Vagina (tissue), 2 donors: ENCODE measurements at regions not wholly inside any gene's neighbourhood (a gene's known extent, or its start where the extent isn't known, plus 50 kb on each side); places are given as distances from the start of the nearest gene placed in this dataset.

Experiments used
- POLR2A ChIP-seq, 2 donors: fragments of 450-650 bp; IDR thresholded peaks; one replicate each; pipeline ENCODE4 v1.6.1; 2017; ENCODE audit warnings: antibody characterized with exemption in 2 of 2, mild to moderate bottlenecking in 2 of 2, moderate library complexity in 2 of 2
- TF ChIP-seq, protein P1 (sequence below), 3 experiments: fragments of 450-650 bp in 2 of 3; fragments of 200-600 bp in 1 of 3; sonication (generic) in 1 of 3; IDR thresholded peaks; one replicate each; pipeline ENCODE4 v1.5.1; 2017 to 2019; ENCODE audit warnings: antibody characterized with exemption in 3 of 3, mild to moderate bottlenecking in 2 of 3, moderate library complexity in 2 of 3

DNA sequence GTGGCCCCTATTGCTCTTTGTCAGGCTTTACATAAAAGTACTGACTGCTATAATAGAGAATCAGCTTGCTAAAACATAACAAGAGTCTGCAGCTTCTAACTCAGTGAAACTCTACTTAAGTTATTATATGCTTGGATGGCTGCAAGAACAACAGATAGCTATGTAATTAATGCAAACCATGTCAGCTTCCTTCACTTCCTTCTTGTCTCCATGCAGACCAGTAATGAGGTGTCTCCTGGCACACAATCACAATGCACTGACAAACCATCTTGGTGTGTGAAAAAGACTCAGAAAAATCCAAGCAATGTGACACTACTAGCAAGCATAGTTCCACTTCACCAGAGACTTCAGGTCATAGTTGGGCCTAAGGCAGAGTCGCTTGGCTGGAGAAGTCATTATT is 2068.9 kb upstream of the PIK3C3 start:
- TF ChIP-seq, protein P1, sequence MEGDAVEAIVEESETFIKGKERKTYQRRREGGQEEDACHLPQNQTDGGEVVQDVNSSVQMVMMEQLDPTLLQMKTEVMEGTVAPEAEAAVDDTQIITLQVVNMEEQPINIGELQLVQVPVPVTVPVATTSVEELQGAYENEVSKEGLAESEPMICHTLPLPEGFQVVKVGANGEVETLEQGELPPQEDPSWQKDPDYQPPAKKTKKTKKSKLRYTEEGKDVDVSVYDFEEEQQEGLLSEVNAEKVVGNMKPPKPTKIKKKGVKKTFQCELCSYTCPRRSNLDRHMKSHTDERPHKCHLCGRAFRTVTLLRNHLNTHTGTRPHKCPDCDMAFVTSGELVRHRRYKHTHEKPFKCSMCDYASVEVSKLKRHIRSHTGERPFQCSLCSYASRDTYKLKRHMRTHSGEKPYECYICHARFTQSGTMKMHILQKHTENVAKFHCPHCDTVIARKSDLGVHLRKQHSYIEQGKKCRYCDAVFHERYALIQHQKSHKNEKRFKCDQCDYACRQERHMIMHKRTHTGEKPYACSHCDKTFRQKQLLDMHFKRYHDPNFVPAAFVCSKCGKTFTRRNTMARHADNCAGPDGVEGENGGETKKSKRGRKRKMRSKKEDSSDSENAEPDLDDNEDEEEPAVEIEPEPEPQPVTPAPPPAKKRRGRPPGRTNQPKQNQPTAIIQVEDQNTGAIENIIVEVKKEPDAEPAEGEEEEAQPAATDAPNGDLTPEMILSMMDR (IDR thresholded peaks at IDR 0.05): no peak
- TF ChIP-seq POLR2A (IDR thresholded peaks at IDR 0.05): no peak
